Islet of Langerhans (tissue), 1 donor: ENCODE measurements at regions not wholly inside any gene's neighbourhood (a gene's known extent, or its start where the extent isn't known, plus 50 kb on each side); places are given as distances from the start of the nearest gene placed in this dataset.
"Not testable (repeated sequence)": the region's sequence is repeated elsewhere in the genome, so short reads cannot be mapped to it uniquely, and the experiment has no call there.

ENCODE experiments used
- FAIRE-seq: peaks from one replicate; lab custom pipeline; 2011; peaks lifted over from hg19 to GRCh38; lab: Jason Lieb, UNC

DNA sequence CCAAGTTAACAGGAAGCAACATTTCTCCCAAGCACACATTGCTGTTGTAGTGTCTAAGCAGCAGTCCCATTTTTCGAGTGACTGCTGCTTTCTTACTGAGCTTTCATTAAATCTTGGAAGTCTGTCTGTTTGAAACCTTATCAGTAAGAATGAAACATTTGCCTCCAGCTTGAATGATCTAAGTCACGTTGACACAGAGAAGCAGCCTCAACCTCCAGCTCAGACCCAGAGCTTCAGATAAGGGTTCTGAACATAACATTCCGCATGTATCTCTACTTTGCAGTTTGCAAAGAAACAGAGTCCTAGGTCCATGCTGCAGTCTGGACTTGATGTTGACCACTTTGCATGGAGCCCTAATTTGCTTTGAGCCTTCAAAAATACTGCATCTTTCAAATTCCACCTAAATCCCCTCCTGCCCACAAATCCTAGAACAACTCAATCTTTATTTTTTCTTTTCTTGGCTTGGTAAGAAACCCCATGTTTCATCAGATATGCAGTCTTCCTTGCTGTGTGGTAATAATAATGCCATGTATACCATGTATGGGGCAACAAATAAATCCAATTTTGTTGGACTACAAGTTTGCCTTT lies 698.7 kb upstream of the IGFBP3 start:
- FAIRE-seq = no peak

DNA sequence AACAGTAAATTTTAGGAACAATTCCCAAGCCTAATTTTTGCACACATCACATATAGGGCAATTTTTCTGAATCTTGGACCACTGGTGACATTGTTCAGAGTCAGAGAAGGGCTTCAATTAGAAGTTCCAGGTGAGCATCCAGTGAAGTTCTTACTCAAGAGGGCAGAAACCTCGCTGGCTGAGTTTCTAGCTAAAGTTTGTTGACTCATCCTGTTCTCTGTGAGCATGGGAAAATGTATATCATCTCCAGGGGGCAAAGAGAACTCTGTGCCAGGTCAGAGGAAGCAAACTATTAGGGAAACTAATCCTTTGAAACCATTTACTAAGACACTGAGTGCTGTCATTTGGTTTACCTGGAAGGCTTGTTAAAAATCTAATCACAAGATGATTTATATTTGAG lies 695.6 kb upstream of the IGFBP3 start:
- FAIRE-seq = no peak

DNA sequence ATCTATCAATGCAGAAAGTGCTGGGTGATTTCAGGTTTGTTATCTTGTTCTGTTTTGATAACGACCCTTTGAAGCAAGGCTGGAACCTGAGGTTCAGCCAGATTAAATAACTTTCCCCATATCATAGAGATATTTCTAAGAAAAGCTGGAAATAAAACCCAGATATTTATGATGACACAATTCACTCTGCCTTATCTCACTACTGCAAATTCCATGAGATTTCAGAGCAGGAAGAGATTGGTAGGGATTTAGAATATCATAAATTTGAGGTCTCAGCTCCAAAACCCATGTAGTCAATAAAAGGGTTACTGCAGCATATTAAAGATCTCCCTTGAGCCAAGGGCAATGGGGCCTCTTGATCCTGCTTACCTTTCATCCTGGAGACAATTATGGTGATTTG lies 692.5 kb upstream of the IGFBP3 start:
- FAIRE-seq = no peak

GRCh38 chr7:46613116-46613515 lies 692.0 kb upstream of the IGFBP3 start:
- no peak for FAIRE-seq

- FAIRE-seq = peak; percentile 60
These were observed 690.4 kb upstream of the IGFBP3 start for GRCh38 chr7:46611508-46611907.

GRCh38 chr7:46610746-46611145 lies 689.7 kb upstream of the IGFBP3 start:
- no peak for FAIRE-seq

GRCh38 chr7:46607176-46607575 lies 686.1 kb upstream of the IGFBP3 start:
- FAIRE-seq = no peak

DNA sequence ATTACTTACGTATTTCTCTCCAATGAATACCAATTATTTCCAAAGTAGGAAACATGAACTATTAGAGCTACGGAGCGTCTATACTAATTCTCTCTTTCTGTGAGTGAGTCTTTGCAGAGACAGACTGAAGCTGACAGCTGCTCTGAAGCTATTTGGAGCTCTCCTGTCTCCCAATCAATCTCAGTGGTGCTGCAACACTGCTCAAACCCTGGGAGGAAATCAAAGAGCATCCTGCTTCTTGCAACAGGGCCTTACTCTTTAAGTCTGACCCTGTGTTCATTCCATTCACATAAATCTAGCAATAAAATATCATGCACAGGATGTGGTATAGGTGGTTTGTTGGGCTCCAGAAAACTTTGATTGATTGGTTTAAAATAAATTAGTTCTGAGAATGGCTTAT lies 685.7 kb upstream of the IGFBP3 start:
- no peak for FAIRE-seq

- no peak for FAIRE-seq
These were observed 683.2 kb upstream of the IGFBP3 start for GRCh38 chr7:46604241-46604661.

- no peak for FAIRE-seq
These were observed 682.7 kb upstream of the IGFBP3 start for GRCh38 chr7:46603780-46604179.

DNA sequence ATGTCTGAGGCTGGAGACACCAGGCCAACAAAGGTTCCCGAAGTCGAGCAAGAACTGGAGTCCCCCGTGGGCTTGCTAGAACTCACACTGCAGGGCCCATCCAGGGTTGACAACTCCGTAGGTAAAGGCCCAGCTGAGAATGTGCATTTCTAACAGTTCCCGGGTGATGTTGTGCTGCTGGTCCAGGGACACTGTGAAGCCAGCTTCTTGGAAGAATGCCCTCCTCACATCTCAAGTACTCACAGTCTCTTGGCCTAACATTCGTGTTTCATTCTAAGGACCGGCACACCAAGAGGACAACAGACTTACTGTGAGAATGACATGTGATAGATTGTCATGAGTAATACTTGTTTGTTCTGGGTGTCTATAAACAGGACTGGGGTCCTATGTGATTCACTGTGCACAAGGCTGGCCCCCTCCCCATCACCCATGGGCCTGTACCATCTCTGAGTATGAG lies 682.3 kb upstream of the IGFBP3 start:
- no peak for FAIRE-seq

GRCh38 chr7:46600340-46600739 lies 679.3 kb upstream of the IGFBP3 start:
- no peak for FAIRE-seq

DNA sequence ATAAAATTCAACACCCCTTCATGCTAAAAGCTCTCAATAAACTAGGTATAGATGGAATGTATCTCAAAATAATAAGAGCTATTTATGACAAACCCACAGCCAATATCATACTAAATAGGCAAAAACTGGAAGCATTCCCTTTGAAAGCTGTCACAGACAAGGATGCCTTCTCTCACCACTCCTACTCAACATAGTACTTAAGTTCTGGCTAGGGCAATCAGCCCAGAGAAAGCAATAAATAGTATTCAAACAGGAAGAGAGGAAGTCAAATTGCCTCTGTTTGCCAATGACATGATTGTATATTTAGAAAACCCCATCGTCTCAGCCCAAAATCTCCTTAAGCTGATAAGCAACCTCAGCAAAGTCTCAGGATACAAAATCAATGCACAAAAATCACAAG lies 673.8 kb upstream of the IGFBP3 start:
- not testable (repeated sequence) for FAIRE-seq

- not testable (repeated sequence) for FAIRE-seq
These were observed 670.1 kb upstream of the IGFBP3 start for GRCh38 chr7:46590918-46591905.

- no peak for FAIRE-seq
These were observed 668.2 kb upstream of the IGFBP3 start for GRCh38 chr7:46589286-46589685.

DNA sequence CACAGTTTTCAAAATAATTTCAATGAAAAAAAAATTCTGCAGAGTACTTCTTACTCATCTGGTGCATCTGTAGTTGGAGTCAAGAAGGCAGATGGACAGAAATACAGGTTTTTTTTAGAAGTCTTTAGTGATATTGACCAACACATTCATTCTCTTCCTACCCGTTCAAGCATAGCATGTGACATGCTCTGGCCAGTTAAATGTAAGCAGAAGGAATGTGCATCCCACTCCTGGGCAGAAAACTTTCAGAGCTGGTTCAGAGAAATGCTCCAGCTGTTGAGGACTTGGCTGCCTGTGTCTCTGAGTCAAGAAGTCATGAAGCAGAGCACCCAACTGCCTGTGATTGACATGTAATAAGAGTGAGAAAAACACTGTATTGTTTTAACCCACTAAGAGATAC lies 665.3 kb upstream of the IGFBP3 start:
- no peak for FAIRE-seq

DNA sequence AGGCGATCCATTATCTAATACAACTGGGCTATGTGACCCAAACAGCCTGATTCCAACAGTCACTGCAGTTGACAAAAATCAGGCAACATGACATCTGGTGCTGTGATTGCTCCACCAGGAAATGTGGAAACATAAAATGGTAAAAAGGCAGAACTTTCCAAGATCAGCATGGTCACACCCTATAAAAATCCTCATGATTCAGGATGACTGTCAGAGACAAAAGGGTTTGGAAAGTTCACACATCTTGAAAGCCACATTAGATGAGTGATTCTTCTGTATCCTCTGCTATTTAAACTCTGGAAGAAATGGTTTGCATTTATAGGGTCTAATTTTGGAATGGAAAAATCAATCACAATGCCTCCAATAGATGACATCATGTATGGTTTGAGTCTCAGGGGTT lies 662.6 kb upstream of the IGFBP3 start:
- FAIRE-seq = no peak

- FAIRE-seq = no peak
These were observed 660.2 kb upstream of the IGFBP3 start for GRCh38 chr7:46581268-46581667.

GRCh38 chr7:46580766-46581165 lies 659.7 kb upstream of the IGFBP3 start:
- FAIRE-seq = no peak

DNA sequence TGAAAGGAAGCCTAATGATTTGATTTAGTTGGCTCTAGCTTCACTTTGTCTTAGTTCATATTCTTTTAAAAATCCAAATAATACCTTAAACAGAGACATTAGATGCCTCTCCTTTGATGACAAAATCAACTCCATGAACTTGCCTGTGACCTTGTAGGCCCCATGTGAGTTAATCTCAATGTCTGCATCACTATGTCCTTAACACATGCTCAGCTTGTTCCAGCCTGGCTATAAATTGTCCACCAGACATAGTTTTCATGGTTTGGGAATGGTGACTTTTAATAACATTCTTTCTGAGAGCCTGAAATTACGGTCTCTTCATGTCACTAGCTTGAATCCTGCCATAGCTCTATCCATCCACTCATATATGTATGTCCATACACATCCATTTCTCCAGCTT lies 656.3 kb upstream of the IGFBP3 start:
- FAIRE-seq = no peak

DNA sequence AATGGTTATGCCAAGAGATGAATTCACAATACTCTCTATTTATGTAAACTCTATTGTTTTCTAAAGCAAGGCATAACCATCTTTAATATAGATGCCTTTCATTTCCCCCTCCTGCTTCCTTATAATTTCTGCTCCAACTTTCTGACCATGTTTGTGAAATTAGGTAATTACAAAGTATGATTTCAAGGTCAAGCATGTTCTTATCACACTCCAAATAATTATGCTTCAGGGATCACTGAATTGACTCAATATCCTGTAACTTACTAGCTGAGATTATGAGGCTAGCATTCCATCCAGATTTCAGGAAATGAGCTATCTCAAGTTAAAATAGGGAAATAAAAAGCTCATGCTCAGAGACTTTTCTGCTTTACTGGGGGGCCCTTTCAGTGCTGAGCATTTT lies 655.9 kb upstream of the IGFBP3 start:
- FAIRE-seq = no peak

DNA sequence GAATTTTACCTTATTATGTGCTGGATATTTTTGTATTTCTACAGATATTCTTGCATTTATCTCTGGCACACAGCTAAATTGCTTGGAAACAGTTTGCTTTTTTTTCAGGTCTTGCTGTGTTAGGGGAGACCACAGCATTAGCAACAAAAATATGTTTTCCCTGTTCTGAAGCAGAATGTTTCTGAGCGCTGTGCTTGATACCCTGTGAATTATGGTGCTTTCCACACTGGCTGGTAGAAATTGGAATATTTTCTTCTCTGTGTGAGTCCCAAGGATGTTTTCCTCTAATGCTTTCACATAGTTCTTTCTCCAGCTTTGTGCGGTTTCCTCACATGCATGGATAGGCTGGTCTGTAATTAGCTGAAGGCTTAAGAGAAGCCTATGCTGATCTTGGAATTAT lies 651.6 kb upstream of the IGFBP3 start:
- FAIRE-seq = no peak

GRCh38 chr7:46571996-46572395 lies 650.9 kb upstream of the IGFBP3 start:
- FAIRE-seq = no peak

DNA sequence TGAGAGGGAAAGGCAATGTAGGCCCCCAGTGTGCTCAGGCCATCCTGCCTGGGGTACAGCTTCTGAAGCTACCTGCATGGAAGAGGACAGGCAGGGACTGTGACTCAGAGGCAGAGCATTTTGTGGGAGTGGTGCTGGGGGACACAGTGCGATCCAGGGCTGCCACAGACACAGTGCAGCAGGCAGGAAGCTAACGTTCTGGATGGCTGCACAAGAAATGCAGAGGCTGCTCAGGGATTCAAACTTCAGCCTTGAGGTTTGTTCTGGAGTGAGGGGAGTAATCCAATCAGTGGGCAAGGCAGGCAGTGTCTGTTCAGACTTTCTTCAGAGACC lies 648.0 kb upstream of the IGFBP3 start:
- no peak for FAIRE-seq
